Astrocyte (in vitro differentiated cells and primary cell): ENCODE measurements at regions not wholly inside any gene's neighbourhood (a gene's known extent, or its start where the extent isn't known, plus 50 kb on each side); places are given as distances from the start of the nearest gene placed in this dataset.

Experiments
- CTCF ChIP-seq: IDR thresholded peaks from 2 replicates; pipeline ENCODE4 v1.5.1; 2011; ENCODE audit warnings: low read depth, mild to moderate bottlenecking, inconsistent platforms, low read length, moderate library complexity; ENCODE audit not compliant: insufficient read depth
- EZH2 ChIP-seq: IDR thresholded peaks from 2 replicates; pipeline ENCODE4 v1.6.1; 2012; ENCODE audit warnings: mild to moderate bottlenecking, low read length, inconsistent platforms; ENCODE audit not compliant: insufficient read depth

GRCh38 chr7:145143685-145144084 is 307.8 kb upstream of the TPK1 start:
- TF ChIP-seq CTCF, result no peak
- no peak for TF ChIP-seq EZH2
